Inferior parietal cortex (tissue), 1 donor: ENCODE measurements at regions not wholly inside any gene's neighbourhood (a gene's known extent, or its start where the extent isn't known, plus 50 kb on each side); places are given as distances from the start of the nearest gene placed in this dataset.

Source experiments
- DNase-seq: peaks from one replicate; pipeline ENCODE4 v3.0.0-alpha.2; 2016; ENCODE audit errors: extremely low spot score

DNA sequence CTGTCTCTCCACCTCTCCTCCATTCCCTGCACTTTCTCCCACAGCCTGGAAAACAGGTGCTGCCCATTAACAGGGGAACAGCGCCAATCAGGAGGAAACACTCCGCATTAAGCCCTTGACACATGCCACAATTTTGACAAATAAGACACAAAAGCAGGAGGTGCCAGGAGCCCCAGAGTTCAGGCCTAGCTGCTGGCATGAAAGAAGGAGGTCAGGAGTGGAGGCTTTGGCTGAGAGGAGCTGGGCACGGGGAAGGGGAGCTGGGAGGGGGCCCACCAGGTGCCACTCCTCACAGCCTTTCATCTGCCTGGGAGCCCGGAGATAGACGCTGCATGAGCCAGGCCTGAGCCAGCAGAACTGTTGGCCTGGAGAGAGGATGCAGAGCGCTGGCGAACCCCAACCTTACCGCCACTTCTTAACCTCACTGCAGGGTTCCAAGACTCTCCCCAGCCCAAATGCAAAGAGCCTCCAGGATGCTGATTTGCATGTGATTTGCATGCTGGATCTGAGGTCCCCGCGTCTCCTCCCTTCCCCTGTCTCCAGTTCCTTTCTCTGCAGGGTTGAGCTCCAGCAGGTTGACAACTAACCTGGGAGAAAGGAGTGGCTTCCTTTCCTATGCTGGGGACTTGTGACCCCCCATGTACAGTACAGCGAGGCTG is 139.8 kb upstream of the SDK2 start:
- no peak for DNase-seq

DNA sequence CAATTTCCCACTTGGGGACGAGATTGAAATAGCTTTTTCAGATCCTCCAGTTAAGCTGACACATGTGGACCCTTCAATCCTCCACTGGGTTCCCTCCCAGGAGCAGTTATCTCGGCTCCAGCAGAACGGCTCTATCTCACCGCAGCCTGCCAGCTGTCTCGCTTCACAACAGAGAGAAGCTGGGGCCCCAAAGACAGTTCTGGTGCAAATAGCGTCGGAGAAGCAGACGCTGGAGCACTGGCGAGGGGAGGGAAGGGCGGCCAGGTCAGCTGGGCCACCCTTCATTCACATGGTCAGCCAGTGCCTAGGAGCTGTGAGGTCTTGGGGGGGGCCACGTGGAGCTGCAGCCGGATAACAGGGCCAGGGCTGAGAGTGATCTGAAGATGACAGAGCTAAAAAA is 141.3 kb upstream of the SDK2 start:
- no peak for DNase-seq

DNA sequence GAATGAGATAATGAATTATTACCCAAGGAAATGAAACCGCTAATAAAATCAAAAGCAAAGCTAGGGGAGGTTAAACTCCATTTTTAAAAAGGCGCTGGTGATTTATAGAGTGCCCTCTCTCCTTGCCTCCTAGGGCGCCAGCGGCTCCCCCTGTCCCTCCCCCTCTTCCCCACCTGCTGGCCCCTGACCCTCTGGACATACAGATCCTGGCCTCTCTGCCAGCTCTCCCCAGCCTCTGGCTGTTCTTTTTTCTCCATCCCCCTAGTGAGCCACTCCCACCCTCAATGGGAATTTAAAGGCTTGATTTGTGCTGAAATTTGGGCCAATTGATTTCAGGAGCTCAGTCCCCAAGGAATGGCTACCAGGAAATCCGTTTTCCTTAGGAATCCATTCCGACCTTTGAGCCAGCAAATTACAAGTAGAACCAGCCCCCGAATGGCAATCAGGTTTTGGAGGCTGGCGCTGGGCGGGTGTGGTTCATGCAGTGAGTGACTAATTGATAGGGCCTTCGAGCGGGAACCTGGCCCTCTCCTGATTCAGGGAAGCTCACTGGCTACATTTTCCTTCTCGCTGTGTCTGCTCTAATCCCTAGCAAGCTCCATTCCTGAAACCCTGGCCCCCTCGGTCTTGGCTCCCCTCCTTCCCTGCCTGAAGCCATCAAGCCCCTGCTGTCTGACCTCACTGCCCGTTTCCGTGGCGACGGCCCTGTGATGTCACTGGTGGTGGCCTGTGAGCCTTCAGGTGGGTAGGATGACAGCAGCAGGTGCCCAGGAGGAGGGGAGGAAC is 141.9 kb upstream of the SDK2 start:
- DNase-seq: no peak

DNA sequence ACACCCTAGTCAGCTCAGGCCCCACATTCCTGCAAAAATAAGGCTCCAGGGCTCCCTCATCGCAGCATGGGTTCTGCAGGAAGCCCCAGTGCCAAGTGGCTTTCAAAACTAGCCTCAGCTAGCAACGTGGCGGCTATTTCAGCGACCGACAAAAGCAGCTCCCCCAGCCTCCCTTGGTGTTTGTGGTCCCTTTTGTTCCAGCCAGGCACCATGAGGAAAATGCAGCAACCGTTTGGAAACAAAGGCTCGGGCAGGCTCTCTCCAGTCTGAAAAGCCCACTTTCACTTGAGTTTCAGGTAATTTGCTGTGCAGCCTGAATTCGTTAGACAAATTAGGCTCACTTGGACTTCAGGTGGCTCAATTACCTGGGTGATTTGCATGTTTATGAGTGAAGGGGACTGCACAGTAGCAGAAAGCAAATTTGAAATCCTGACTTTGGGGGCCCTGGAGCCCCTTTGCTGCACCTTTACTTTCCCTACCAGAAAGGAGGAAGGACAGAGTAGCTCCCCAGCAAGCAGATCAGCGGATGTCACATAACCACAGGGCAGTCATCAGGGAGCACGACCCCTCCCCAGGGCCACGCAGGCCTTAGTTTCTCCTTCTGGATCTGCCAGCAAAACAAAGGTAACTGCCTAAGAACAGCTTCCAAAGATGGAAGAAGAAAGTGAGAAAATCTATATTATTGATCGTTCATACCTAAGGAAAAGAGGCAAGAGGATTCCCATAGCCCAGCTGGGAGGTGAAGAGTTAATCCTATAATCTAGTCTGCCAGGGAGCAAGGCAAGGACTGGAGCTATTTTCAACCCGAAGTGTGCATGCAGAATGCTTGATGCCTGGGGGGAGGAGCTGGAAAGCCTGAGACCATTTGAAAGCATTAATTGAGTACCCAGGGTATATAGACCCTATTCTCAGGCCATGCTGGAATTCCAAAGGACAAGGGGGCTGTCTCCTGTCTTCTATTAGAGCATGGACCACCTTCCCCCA is 143.1 kb upstream of the SDK2 start:
- DNase-seq: no peak

DNA sequence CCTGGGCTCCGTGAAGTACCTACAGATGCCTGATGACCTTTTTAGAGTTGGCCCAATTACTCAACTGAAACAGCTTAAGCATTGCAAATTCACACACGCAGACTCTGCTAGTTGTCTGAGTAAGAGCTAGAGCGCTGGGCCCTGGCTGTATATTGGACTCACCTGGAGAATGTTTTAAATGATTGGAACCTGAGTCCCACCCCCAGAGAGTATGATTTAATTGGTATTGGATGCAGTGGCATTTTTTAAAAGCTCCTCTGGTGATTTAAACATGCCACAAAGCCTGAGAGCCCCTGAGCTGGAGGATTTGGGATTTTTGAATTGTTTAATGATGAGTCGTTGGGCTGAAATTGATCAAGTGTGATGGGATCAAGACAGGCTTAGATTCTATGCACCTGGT is 143.9 kb upstream of the SDK2 start:
- no peak for DNase-seq

DNA sequence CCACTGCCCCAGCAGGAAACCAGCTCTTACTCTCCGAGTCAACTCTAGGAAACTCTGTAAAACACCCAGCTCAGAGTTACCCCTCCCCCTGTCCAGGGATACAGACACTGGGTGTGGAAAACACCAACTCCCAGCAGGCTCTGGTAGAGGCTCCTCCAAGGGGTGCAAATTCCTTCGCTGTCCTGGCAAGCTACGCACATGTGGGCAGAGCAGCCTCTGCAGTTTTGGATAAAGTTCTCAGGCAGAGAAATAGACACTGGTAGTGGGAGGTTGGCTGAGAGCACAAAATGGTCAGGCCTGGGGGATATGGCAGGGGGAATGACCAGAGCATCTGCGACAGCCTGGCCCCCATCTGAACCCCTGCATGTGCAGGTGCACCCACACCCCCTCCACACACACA is 146.9 kb upstream of the SDK2 start:
- DNase-seq: no peak

DNA sequence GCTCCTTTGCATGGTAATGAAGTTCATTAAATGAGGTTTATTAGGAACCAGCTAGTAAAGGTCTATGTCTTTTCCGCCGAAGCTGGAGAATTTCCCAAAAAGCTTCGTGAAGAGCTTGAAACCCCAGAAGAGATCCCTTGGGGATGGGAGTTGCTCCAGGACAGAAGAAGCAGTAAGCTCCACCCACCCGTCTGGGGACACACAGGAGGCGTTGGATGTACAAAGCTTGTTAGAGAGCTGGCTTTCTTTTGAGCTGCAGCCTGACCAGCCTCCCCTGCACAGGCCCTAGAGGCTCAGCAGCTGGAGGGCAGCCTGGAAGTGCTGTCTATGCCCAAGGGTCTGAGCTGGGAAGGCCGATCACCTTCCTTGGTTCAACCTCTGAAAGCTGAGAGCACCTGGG is 147.4 kb upstream of the SDK2 start:
- DNase-seq: no peak

DNA sequence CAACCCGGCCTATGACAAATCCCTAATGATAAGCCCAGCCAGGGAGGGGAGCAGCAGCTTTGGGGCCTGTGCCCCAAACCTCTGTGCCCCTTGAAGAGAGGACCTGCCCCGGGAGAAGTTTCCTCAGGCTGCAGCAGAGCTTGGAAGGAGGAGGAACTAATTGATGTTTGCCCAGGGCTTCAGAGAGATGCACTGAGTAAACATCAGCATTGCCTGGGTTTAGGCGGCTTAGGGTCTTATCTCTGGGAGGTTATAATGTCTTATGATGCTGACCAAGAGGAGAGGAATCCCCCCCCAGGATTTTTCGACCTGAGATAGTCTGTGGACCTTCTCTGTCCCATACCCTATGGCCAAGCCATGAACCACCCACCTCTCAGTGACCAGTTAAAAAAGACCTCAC is 148.7 kb upstream of the SDK2 start:
- no peak for DNase-seq

DNA sequence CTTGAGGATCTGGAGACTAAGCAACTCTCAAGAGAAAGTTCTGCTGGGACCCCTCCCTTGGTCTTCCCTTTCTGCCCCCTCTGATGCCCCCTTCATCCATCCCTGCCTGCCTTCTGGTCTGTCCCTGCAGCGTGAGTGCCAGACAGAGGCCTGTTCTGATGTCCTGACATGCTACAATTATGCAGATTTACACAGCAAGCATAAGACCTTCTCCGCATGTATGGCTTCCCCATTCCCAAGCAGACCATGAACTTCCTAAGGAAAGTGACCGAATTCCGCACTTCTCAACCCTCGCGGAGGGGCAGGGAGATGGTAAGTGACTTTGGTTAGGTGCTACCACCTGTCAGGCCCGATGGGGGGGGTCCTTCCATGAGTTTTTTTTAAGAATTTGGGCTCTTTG is 150.1 kb upstream of the SDK2 start:
- no peak for DNase-seq

DNA sequence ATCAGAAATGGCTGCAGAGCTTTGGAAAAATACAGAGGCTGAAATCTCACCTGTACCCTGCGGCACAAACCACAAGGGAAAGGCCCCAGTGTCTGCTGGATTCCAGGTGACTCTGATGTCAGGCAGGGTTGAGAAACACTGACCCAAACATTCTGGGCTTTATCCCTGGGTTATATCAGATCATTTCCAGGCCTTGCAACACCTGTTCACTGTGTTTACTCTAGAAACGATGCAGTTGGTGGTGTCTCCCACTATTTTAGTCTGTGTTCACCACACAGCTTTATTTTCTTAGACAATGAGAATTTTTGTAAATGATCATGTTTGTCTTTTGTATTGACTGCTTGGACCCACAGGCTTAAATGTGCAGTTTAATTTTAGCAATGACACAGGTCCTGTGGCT is 151.5 kb upstream of the SDK2 start:
- no peak for DNase-seq

DNA sequence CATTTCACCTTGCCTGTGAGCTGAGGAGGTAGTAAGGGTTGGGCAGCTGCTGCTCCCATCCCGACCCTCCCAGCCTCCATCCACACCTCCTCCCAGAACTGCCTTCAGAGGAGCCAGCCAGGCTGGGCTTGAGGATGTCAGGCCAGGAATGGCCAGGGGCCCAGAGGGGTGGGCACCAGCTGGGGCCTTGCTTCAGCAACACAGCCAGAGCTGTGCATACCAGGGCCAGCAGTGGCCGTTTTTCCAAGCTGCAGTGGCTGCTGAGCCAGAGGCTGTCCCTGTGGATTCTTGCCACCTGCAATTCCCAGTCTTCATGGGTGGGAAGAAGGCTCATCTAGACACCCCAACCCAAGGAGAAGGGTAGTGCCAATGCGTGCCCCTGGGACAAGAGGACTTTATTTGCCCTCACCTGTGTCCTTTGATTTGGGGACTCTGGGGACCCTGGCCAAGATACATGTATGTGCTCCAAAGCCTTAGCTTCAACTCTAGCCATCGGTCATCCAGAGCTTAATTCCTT is 153.4 kb upstream of the SDK2 start:
- DNase-seq: no peak

DNA sequence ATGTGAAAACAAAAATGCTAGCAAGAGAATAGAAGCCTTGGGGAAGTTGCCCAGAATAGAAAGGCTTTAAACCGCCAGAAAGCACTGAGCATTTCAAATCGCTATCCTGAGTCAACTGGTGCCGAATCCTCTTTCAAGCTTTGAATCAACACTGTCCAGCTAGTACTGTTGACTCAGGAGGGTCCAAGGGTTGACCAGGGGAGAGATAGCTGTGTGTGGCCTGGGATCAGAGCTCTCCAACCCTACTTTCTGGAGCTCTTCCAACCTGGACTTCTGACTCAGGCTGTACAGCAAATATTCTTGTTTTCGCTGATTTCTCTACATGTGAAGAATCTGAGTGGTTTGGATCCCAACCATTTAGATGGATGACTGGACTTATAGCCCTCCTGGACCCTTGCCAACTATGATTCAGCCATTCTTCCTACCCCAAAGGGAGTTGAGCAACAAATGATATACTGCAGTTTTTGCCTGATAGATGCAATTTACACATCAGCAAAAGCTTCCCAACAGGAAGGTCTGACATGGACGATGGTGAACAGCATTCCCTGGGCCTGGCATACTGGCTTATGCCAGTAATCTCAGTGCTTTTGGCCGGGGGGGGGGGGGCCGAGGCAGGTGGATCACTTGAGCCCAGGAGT is 154.0 kb upstream of the SDK2 start:
- DNase-seq: no peak

DNA sequence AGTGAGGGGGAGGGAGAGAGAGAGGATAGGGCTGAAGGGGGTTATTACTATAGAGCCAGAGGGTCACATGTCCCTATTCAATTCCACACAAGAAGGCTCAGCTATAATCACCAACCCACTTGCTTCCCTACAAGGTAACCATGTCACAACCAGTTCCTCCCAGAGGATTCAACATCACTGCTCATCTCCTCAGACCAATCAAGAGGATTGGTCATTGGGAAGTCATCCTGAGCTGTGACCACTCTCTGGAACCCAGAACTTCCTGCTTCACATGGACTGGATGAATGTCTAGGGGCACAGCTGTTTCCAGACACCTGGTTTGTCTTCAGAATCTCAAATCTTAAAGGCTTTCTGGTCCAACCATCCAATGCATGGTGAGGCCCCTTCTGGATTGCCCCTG is 154.9 kb upstream of the SDK2 start:
- no peak for DNase-seq

DNA sequence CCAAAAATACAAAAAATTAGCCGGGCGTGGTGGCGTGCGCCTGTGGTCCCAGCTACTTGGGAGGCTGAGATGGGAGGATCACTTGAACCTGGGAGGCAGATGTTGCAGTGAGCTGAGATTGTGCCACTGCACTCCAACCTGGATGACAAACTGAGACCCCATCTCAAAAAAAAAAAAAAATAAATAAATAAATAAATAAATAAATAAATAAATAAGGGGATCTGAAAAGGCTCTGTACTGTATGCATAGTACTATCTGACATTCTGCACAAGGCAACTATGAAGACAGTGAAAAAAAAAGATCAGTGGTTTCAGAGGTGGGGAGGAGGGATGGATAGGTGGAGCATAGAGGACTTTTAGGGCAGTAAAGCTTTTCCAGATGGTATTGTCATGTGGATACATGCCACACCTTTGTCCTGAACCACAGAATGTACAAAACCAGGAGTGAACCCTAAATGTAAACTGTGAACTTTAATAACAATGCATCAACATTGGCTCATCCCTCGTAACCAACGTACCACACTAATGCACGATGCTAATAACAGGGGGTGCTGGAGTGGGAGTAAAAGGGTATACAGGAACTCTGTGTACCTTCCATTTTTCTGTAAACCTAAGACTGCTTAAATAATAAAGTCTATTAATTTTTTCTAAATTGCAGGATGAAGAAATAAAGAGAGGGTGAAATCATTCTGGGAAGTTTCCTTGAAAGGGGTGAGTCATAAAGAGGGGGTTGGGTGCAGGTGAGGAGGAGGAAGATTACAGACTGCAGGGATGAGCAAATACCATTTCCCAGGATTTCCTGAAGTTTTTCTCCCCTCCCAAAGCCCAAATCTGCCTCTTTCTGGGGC is 155.8 kb upstream of the SDK2 start:
- no peak for DNase-seq

DNA sequence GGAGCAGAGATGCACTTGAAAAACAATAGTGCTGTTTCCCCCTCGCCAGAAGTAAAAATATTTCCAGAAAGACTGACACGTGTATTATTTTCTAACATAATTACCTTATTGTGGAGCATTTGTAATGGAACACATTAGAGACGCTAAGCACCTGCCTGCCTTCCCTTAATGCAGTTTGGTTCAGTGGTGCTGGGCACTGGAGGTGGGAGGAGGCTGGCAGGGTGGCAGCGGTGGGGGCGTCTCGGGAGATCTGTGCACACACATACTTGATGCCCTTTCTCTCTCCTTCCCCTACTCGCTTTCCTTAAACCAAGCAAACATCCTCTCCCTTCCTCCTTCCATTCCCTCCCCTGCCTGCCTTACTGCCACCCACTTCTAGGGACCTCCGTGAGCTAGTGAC is 156.6 kb upstream of the SDK2 start:
- DNase-seq: no peak

DNA sequence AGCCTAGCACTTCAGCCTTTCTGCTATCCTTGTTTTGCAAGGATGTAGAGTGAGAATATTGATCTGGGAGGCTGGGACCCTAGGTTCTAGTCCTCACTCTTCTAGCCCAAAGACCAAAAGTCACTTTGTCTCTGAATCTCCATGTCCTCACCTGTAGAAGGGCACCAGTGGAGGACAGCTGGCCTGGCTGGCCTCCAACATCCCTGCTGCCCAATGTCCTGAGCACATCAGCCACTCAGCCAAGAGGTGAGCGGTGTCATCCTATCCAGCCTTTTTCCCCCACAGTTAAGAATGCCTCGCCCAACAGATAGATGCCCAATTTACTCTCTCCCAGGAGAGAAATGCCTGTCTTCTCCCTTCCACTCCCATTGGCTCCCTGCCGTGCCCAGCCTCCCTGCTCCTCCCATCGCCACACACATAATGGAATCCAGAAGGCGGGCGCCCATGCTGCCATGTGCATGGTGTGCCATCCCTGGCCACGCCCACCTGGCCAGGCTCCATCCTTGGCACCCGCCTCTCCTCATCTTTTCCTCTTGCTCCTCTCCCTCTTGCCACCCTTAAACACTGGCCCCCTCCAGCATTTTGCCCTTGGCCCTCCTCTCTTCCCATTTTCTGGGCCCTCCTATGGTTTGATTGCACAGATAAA is 157.3 kb upstream of the SDK2 start:
- no peak for DNase-seq

DNA sequence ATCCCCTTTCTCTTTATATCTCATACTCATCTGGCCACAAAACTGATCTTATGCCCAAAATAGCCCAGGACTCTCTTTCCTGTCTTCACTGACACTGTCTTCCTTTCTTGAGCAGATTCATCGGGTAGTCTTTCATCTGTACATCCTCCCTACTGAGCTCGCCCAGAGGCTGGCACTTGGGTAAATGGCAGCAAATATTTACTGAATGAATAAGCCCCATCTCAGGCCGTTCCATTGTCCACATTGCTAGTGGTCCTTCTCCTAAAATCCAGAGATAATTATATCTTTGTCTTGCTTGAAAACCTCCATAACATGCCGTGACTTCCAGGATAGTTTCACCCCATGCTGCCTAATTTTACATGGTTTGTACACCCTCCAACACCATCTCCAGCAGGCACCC is 158.1 kb upstream of the SDK2 start:
- DNase-seq: no peak

DNA sequence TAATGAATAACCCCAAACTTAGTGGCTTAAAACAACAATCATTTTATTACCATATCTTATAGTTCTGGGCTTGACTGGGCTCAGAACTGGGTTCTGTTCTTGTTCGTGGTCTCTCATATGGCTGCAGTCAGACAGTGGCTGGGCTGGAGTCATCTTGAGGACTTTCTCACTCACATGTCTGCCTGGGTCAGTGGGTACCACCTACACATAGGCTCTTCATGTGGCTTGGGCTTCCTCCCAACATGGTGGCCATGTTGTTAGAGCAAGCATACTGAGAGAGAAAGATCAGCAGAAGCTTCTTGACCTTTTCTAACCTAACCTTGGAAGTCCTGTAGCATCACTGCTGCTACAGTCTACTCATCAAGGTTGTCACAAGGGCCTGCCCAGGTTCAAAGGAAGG is 158.6 kb upstream of the SDK2 start:
- no peak for DNase-seq

DNA sequence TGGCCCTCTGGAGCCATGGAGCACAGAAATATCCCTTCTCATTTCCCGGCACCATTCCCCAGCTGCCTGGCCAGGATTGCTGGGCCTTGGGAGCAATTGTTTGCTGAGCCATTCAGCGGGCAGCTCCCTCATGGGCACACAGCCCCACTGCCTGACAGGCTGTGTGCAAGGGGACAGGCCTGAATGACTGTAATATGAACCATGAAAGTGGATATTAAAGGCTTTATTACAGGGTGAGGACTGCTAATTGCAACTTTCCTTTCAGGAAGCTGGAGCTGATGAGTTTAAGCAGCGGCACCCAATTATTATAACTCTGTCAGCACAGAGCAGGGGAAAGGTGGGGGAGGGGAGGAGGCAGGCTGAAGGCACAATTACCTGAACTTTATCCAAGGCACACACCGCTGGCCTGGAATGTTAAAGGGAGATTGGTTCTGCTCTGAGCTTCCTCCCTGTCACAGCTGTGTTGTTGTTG is 159.8 kb upstream of the SDK2 start:
- DNase-seq: no peak

DNA sequence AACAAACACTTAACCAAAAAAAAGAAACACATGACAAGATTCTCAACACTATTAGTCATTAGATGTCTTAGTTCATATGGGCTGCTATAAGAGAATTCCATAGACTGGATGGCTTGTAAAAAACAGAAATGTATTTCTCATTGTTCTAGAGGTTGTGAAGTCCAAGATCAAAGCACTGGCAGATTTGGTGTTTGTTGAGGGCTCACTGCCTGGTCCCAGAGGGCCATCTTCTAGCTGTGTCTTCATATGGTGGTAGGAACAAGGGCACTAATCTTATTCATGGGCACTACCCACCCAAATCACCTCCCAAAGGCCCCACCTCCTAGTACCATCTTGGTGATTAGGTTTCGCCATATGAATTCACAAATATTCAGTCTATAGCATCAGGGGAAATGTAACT is 162.5 kb upstream of the SDK2 start:
- no peak for DNase-seq
